ENCODE measurements at regions not wholly inside any gene's neighbourhood (a gene's known extent, or its start where the extent isn't known, plus 50 kb on each side); places are given as distances from the start of the nearest gene placed in this dataset.

DNA sequence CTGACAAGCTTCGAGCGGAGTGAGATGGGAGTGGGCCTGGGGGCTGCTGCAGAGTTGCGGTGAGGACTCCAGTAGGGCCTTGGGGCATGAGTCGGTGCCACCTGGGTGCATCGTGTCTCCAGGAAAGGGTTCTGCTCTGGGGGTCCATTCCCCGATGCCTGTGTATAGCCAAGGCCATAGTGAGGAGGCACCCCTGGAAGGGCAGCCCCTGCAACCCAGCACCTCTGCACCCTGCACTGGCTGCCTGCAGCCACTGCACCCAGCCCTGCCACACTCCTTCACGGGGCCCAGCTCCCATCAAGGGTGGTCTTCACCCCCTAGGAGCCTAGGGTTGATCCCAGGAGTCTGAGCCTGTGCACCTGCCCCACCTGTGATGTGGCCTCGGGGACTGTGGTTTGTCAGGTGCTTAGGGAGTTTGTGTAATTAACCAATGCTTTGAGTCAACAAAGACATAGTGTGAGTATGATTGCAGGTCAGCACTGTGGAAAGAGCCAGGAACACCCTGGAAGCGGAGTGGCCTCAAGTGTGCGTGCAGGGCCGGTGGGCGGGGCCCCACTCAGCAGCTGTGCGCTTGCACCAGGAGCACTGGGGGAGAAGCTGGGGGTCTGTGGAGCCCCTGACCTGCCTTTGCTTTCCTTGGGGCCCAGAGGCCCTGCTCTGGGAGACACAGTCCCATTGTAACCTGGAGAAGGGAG, 1299.3 kb downstream of the BRD1 start:
- no peaks in the 10 kb centered on the region for H3K9me3 ChIP-seq (ENCODE audit: control insufficient read depth, insufficient read depth, low read depth, low read length)
- no peak for TF ChIP-seq ZNF239 (tag by site-specific recombination; IDR thresholded peaks at IDR 0.05)
- TF ChIP-seq ZNF777 (tag by site-specific recombination; IDR thresholded peaks at IDR 0.05; ENCODE audit: borderline replicate concordance): no peak
- ChIA-PET CTCF (interaction anchor here (0.8 kb wide), 1 partner anchor 36 kb away, joined by 3 read pairs; no protein-coding TSS in a partner anchor), POLR2A (no interaction called here)
- H3K27ac ChIP-seq (ENCODE audit: extremely low read depth, low read depth, low read length): no peak overlapping the region
- no peak overlapping the region for H3K4me3 ChIP-seq (ENCODE audit: low read depth, low read length)
- H3K4me1 ChIP-seq (ENCODE audit: control insufficient read depth, insufficient read depth, low read length): no peaks in the 10 kb centered on the region
- H3K36me3 ChIP-seq (ENCODE audit: control insufficient read depth in 2 of 2, insufficient read depth in 1 of 2, low read length in 2 of 2): no peaks in the 10 kb centered on the region

DNA sequence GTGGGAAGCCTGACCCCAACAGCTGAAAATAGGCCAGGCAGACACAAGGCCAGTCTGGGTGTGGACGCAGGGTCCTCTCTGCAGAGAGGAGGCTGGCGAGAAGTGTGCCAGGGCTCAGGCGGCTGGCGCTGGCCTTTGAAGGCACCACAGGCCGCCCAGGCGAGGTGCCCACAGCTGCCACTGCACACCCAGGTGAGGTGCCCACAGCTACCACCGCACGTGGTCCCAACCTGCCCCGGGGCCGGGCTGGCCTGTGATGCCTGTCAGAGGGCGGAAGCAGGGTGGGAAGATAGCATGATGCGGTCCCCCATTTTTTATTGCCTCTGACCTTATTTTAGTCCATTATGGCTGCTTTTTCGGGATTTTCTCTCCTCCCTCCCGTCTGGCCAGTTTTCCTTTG, 1303.9 kb downstream of the BRD1 start:
- no peak overlapping the region for H3K4me3 ChIP-seq (ENCODE audit: low read depth, low read length)
- no peaks in the 10 kb centered on the region for H3K9me3 ChIP-seq (ENCODE audit: control insufficient read depth, insufficient read depth, low read depth, low read length)
- no peaks in the 10 kb centered on the region for H3K4me1 ChIP-seq (ENCODE audit: control insufficient read depth, insufficient read depth, low read length)
- ChIA-PET POLR2A (no interaction called here), CTCF (interaction anchor here (1.0 kb wide), 1 partner anchor 16 kb away, joined by 4 read pairs; no protein-coding TSS in a partner anchor)
- H3K36me3 ChIP-seq (ENCODE audit: control insufficient read depth in 2 of 2, insufficient read depth in 1 of 2, low read length in 2 of 2): no peaks in the 10 kb centered on the region
- no peak for TF ChIP-seq ZNF830 (tag by site-specific recombination; IDR thresholded peaks at IDR 0.05; ENCODE audit: low read depth)
- no peak for TF ChIP-seq ZNF324 (tag by site-specific recombination; IDR thresholded peaks at IDR 0.05)
- no peak for TF ChIP-seq SALL2 (tag by site-specific recombination; IDR thresholded peaks at IDR 0.05; ENCODE audit: borderline replicate concordance)
- TF ChIP-seq ZNF274 (IDR thresholded peaks at IDR 0.05; ENCODE audit: low read length): no peak
- TF ChIP-seq ZNF274 (tag by site-specific recombination; IDR thresholded peaks at IDR 0.05; ENCODE audit: borderline replicate concordance): no peak
- no peak for TF ChIP-seq KLF8 (tag by site-specific recombination; IDR thresholded peaks at IDR 0.05)
- TF ChIP-seq ZNF169 (tag by site-specific recombination; IDR thresholded peaks at IDR 0.05): no peak
- no peak for TF ChIP-seq ZNF223 (tag by site-specific recombination; IDR thresholded peaks at IDR 0.05)
- TF ChIP-seq ZNF16 (tag by site-specific recombination; IDR thresholded peaks at IDR 0.05; ENCODE audit: low read depth): no peak
- TF ChIP-seq ZNF48 (tag by site-specific recombination; IDR thresholded peaks at IDR 0.05): no peak
- no peak for TF ChIP-seq ZNF473 (tag by site-specific recombination; IDR thresholded peaks at IDR 0.05)
- no peak for TF ChIP-seq ZNF768 (tag by site-specific recombination; IDR thresholded peaks at IDR 0.05)
- no peak for TF ChIP-seq ZNF549 (tag by site-specific recombination; IDR thresholded peaks at IDR 0.05)
- no peak for TF ChIP-seq GLI4 (tag by site-specific recombination; IDR thresholded peaks at IDR 0.05)
- TF ChIP-seq HOXA7 (CRISPR knock-in tag; IDR thresholded peaks at IDR 0.05; ENCODE audit: borderline replicate concordance): no peak
- TF ChIP-seq GLIS2 (tag by site-specific recombination; IDR thresholded peaks at IDR 0.05): no peak
- no peak for TF ChIP-seq ZNF629 (tag by site-specific recombination; IDR thresholded peaks at IDR 0.05)
- no peak for TF ChIP-seq ZNF561 (tag by site-specific recombination; IDR thresholded peaks at IDR 0.05; ENCODE audit: borderline replicate concordance)
- TF ChIP-seq ZNF791 (tag by site-specific recombination; IDR thresholded peaks at IDR 0.05): no peak
- no peak for TF ChIP-seq ZNF114 (tag by site-specific recombination; IDR thresholded peaks at IDR 0.05)
- no peak for TF ChIP-seq KLF16 (tag by site-specific recombination; IDR thresholded peaks at IDR 0.05)
- no peak overlapping the region for H3K27ac ChIP-seq (ENCODE audit: extremely low read depth, low read depth, low read length)

DNA sequence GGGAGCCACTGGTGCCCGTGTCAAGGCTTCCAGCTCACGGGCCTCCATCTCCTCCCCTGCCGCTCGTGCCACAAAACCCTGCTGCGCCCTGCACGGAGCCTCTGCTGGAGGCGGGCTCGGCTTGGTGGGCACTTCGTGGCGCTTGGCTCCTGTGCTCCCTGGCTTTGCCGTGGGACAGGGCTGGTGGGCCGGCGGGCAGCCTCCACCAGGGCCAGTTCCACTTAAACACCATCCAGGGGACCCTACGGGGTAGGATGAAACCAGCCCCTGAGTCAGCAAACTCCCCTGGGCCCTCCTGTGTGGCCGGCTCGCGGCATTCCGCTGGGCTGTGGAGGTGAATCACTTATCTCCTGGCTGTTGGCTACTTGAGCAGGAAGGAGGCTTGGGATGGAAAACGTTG, 1304.6 kb downstream of the BRD1 start:
- Histone ChIP-seq H3K9me3 (ENCODE audit: control insufficient read depth, insufficient read depth, low read depth, low read length) (no peaks in the 10 kb centered on the region), H3K4me3 (ENCODE audit: low read depth, low read length) (no peak overlapping the region), H3K36me3 (ENCODE audit: control insufficient read depth in 2 of 2, insufficient read depth in 1 of 2, low read length in 2 of 2) (no peaks in the 10 kb centered on the region), H3K4me1 (ENCODE audit: control insufficient read depth, insufficient read depth, low read length) (no peaks in the 10 kb centered on the region), H3K27ac (ENCODE audit: extremely low read depth, low read depth, low read length) (no peak overlapping the region)
- ChIA-PET CTCF (no interaction called here), POLR2A (no interaction called here)
- TF ChIP-seq GLIS1 (tag by site-specific recombination; IDR thresholded peaks at IDR 0.05) (0 out of 2 replicates have a peak, but pooled peaks have one; percentile 22), ZNF510 (tag by site-specific recombination; IDR thresholded peaks at IDR 0.05; ENCODE audit: insufficient replicate concordance) (no peak), ZNF426 (tag by site-specific recombination; IDR thresholded peaks at IDR 0.05) (no peak), ZNF629 (tag by site-specific recombination; IDR thresholded peaks at IDR 0.05) (no peak)
